Heart left ventricle (tissue), 16 donors: ENCODE measurements at regions not wholly inside any gene's neighbourhood (a gene's known extent, or its start where the extent isn't known, plus 50 kb on each side); places are given as distances from the start of the nearest gene placed in this dataset.

Experiments
- ATAC-seq, 4 donors: fragments of 200-7000 bp; cut with Tn5 transposase; one replicate each; pipeline ENCODE4 v1.9.1; 2020 to 2022; ENCODE audit warnings: moderate library complexity in 4 of 4, mild to moderate bottlenecking in 3 of 4, moderate number of reproducible peaks in 1 of 4
- DNase-seq, 5 donors: peaks; one replicate each; pipeline ENCODE4 v3.0.0-alpha.2; 2020
- H3K27ac ChIP-seq, 12 donors: fragments of 200-600 bp; sonication (generic) in 4 of 12; one replicate each; pipeline versions ENCODE4 v1.5.0 to v1.8.0; 2016 to 2022; ENCODE audit warnings: mild to moderate bottlenecking in 2 of 12
- H3K27me3 ChIP-seq, 9 donors: fragments of 200-600 bp; sonication (generic) in 2 of 9; one replicate each; pipeline versions ENCODE4 v1.5.1 to v1.8.0; 2016 to 2022; ENCODE audit warnings: mild to moderate bottlenecking in 3 of 9
- H3K36me3 ChIP-seq, 9 donors: fragments of 200-600 bp; sonication (generic) in 2 of 9; one replicate each; pipeline versions ENCODE4 v1.5.0 to v1.8.0; 2018 to 2022; ENCODE audit warnings: mild to moderate bottlenecking in 2 of 9
- H3K4me1 ChIP-seq, 12 donors: fragments of 200-600 bp; sonication (generic) in 4 of 12; one replicate each; pipeline versions ENCODE4 v1.5.0 to v1.8.0; 2016 to 2022; ENCODE audit warnings: mild to moderate bottlenecking in 3 of 12
- H3K4me3 ChIP-seq, 12 donors: fragments of 200-600 bp; sonication (generic) in 4 of 12; one replicate each; pipeline versions ENCODE4 v1.5.0 to v1.8.0; 2017 to 2022; ENCODE audit warnings: mild to moderate bottlenecking in 9 of 12, moderate library complexity in 4 of 12
- H3K9me3 ChIP-seq, 12 donors: fragments of 200-600 bp; sonication (generic) in 4 of 12; one replicate each; pipeline versions ENCODE4 v1.5.0 to v1.8.0; 2016 to 2022; ENCODE audit warnings: mild to moderate bottlenecking in 1 of 12
- CTCF ChIP-seq, 12 donors: fragments of 200-600 bp; sonication (generic) in 4 of 12; IDR thresholded peaks; one replicate each; pipeline versions ENCODE4 v1.5.0 to v1.8.0; 2018 to 2022; ENCODE audit warnings: antibody characterized with exemption in 12 of 12, mild to moderate bottlenecking in 5 of 12
- POLR2A ChIP-seq, 2 donors: fragments of 450-650 bp; IDR thresholded peaks; one replicate each; pipeline ENCODE4 v1.6.1; 2017; ENCODE audit warnings: antibody characterized with exemption in 2 of 2, mild to moderate bottlenecking in 2 of 2, moderate library complexity in 2 of 2
- WGBS, 4 donors: extraction: QIAGEN DNeasy Blood & Tissue Kit in 2 of 4; methylation state at CpG; one replicate each; pipeline versions ENCODE4 v1.1.5 to v1.1.7; 2013 to 2018; 5-methylcytosine and 5-hydroxymethylcytosine counted together
- intact Hi-C, 10 donors: fragments of 100-400 bp; cut with DNase I; formaldehyde crosslinking; loops; one replicate each; pipeline versions ENCODE4 v1.11.1 to v1.14.2; 2022
- donor health status: ischemic (EF 13 %, LVEDD 7.1; RV severe dilation, severe dysfunction).
- donor health status: healthy with polysubstance abuse.
- donor health status: DM: no; HTN: yes; CAD: no.
- donor health status: DM: no; HTN: no; CAD: no.
- donor health status: ischemic (EF 25% LVEDD 6.9; RV normal size, moderate dysfunction).
- donor health status: ischemic (EF 25% LVEDD 5.7; RV mildly dilated, moderate dysfunction).
- donor health status: healthy.
- donor health status: DM: yes; HTN: yes; CAD: no.
- donor health status: ischemic (EF 35%, LVEDD 5.7; RV mildly dilated, moderate dysfunction).
- donor health status: nonischemic (EF 11% LVEDD 7.7; RV severe dilation, severe dysfunction).
- donor health status: DM: yes; HTN: yes; CAD: no.
- donor health status: PGD.
- donor health status: ischemic (EF 29% LVEDD 5.4; RV normal size, mild dysfunction).
- donor health status: nonischemic (EF 23%, LVEDD 6.1; RV moderate dilation, normal function).

- no peak for TF ChIP-seq CTCF (IDR thresholded peaks at IDR 0.05)
- TF ChIP-seq POLR2A (IDR thresholded peaks at IDR 0.05): no peak
- ATAC-seq (no peak), DNase-seq (no peak)
- intact Hi-C loops: no loop called here
- Histone ChIP-seq H3K9me3 (no peaks in the 10 kb centered on the region), H3K27me3 (no peaks in the 10 kb centered on the region), H3K36me3 (no peaks in the 10 kb centered on the region), H3K27ac (no peak overlapping the region), H3K4me3 (no peak overlapping the region), H3K4me1 (no peaks in the 10 kb centered on the region)
Observed at GRCh38 chr4:159512348-159512747, 409.5 kb downstream of the RAPGEF2 start.

GRCh38 chr4:159515314-159516025, 412.6 kb downstream of the RAPGEF2 start:
- DNase-seq: no peak
- no peak for ATAC-seq

GRCh38 chr4:159516556-159517140, 413.8 kb downstream of the RAPGEF2 start:
- TF ChIP-seq CTCF (IDR thresholded peaks at IDR 0.05) (no peak), POLR2A (IDR thresholded peaks at IDR 0.05) (no peak)
- no peaks in the 10 kb centered on the region for H3K36me3 ChIP-seq
- H3K9me3 ChIP-seq: no peaks in the 10 kb centered on the region
- no peak overlapping the region for H3K27ac ChIP-seq
- no peaks in the 10 kb centered on the region for H3K27me3 ChIP-seq
- ATAC-seq (no peak), DNase-seq (no peak)
- intact Hi-C loops: no loop called here
- no peaks in the 10 kb centered on the region for H3K4me1 ChIP-seq
- H3K4me3 ChIP-seq: no peak overlapping the region

More at GRCh38 chr4:159515314-159516025, 412.6 kb downstream of the RAPGEF2 start:
- H3K4me3 ChIP-seq: no peak overlapping the region
- TF ChIP-seq CTCF (IDR thresholded peaks at IDR 0.05) (no peak), POLR2A (IDR thresholded peaks at IDR 0.05) (no peak)
- intact Hi-C loops: no loop called here
- H3K9me3 ChIP-seq: no peaks in the 10 kb centered on the region
- H3K4me1 ChIP-seq: no peaks in the 10 kb centered on the region
- 87 to 97% (median 92%) methylated on average over 2 of the region's 2 CpGs for WGBS, 4 donors
- no peaks in the 10 kb centered on the region for H3K27me3 ChIP-seq
- no peak overlapping the region for H3K27ac ChIP-seq
- H3K36me3 ChIP-seq: no peaks in the 10 kb centered on the region

GRCh38 chr4:159520074-159520473, 417.2 kb downstream of the RAPGEF2 start:
- Histone ChIP-seq H3K27ac (no peak overlapping the region), H3K36me3 (no peaks in the 10 kb centered on the region), H3K4me1 (no peaks in the 10 kb centered on the region), H3K4me3 (no peak overlapping the region), H3K27me3 (no peaks in the 10 kb centered on the region), H3K9me3 (no peaks in the 10 kb centered on the region)
- DNase-seq (no peak), ATAC-seq (no peak)
- TF ChIP-seq POLR2A (IDR thresholded peaks at IDR 0.05): no peak
- intact Hi-C loops: no loop called here
- 31 to 47% (median 40%) methylated on average over 4 of the region's 4 CpGs for WGBS, 4 donors

GRCh38 chr4:159526172-159526571, 423.3 kb downstream of the RAPGEF2 start:
- H3K27ac ChIP-seq: no peak overlapping the region
- no peak overlapping the region for H3K4me3 ChIP-seq
- ATAC-seq (no peak), DNase-seq (no peak)
- TF ChIP-seq POLR2A (IDR thresholded peaks at IDR 0.05): no peak
- TF ChIP-seq CTCF (IDR thresholded peaks at IDR 0.05): no peak
- H3K36me3 ChIP-seq: no peaks in the 10 kb centered on the region
- no peaks in the 10 kb centered on the region for H3K4me1 ChIP-seq
- WGBS, 4 donors: 70 to 79% (median 76%) methylated on average over 6 of the region's 6 CpGs
- H3K9me3 ChIP-seq: peaks cover 0 to 10% (median 0%) of the 10 kb centered on the region in 12 donors
- intact Hi-C loops: no loop called here
- no peaks in the 10 kb centered on the region for H3K27me3 ChIP-seq
